ENCODE measurements at regions not wholly inside any gene's neighbourhood (a gene's known extent, or its start where the extent isn't known, plus 50 kb on each side); places are given as distances from the start of the nearest gene placed in this dataset.
A peak's percentile ranks its signal among the peaks of the same experiment; 100 is the strongest.

- ChIA-PET POLR2A (interaction anchor here (0.7 kb wide), 1 partner anchor 46 kb away, joined by 6 read pairs; no protein-coding TSS in a partner anchor), CTCF (no interaction called here)
- H3K36me3 Mint-ChIP-seq (ENCODE audit: low read depth), result no peaks in the 10 kb centered on the region
- ATAC-seq (ENCODE audit: low read depth) (no peak), DNase-seq (no peak)
- no peak for TF ChIP-seq CTCF (IDR thresholded peaks at IDR 0.05)
- no peaks in the 10 kb centered on the region for H3K4me1 Mint-ChIP-seq
- H3K27me3 Mint-ChIP-seq, result peaks cover 2% of the 10 kb centered on the region
- no peak overlapping the region for H3K27ac Mint-ChIP-seq
- H3K9me3 Mint-ChIP-seq, result no peaks in the 10 kb centered on the region
- intact Hi-C loops (cut with micrococcal nuclease), result no loop called here
- no peak overlapping the region for H3K4me3 Mint-ChIP-seq
Observed at GRCh38 chr16:48478393-48478792, 93.2 kb upstream of the SIAH1 start.

GRCh38 chr16:48471435-48471834 is 86.2 kb upstream of the SIAH1 start:
- peaks cover 3% of the 10 kb centered on the region for H3K9me3 Mint-ChIP-seq
- H3K27me3 Mint-ChIP-seq, result no peaks in the 10 kb centered on the region
- CTCF ChIA-PET, result no interaction called here
- intact Hi-C loops (cut with micrococcal nuclease), result no loop called here
- POLR2A ChIA-PET, result no interaction called here
- H3K4me3 Mint-ChIP-seq, result no peak overlapping the region
- TF ChIP-seq CTCF (IDR thresholded peaks at IDR 0.05), result no peak
- no peak overlapping the region for H3K27ac Mint-ChIP-seq
- DNase-seq (no peak), ATAC-seq (ENCODE audit: low read depth) (no peak)
- H3K4me1 Mint-ChIP-seq, result no peaks in the 10 kb centered on the region
- no peaks in the 10 kb centered on the region for H3K36me3 Mint-ChIP-seq (ENCODE audit: low read depth)

GRCh38 chr16:48462106-48462740 is 77.0 kb upstream of the SIAH1 start:
- DNase-seq, result no peak
- no peak for TF ChIP-seq CTCF (IDR thresholded peaks at IDR 0.05)
- H3K36me3 Mint-ChIP-seq (ENCODE audit: low read depth), result no peaks in the 10 kb centered on the region
- peaks cover 16% of the 10 kb centered on the region for H3K9me3 Mint-ChIP-seq
- ChIA-PET CTCF (no interaction called here), POLR2A (interaction anchor here (1.0 kb wide), 1 partner anchor 12 kb away, joined by 3 read pairs; no protein-coding TSS in a partner anchor)
- intact Hi-C loops (cut with micrococcal nuclease), result no loop called here
- no peak overlapping the region for H3K4me3 Mint-ChIP-seq
- H3K27ac Mint-ChIP-seq, result peak overlapping the region; percentile 22
- ATAC-seq (ENCODE audit: low read depth), result no peak
- peaks cover 46% of the 10 kb centered on the region for H3K4me1 Mint-ChIP-seq
- H3K27me3 Mint-ChIP-seq, result no peaks in the 10 kb centered on the region

GRCh38 chr16:48459167-48459566 is 74.0 kb upstream of the SIAH1 start:
- H3K27me3 Mint-ChIP-seq, result no peaks in the 10 kb centered on the region
- DNase-seq, result no peak
- no peak for ATAC-seq (ENCODE audit: low read depth)
- H3K36me3 Mint-ChIP-seq (ENCODE audit: low read depth), result no peaks in the 10 kb centered on the region
- peak overlapping the region; percentile 69 for H3K27ac Mint-ChIP-seq
- intact Hi-C loops (cut with micrococcal nuclease), result loop anchor here (2.0 to 5.0 kb wide), 3 partner anchors 66 to 1317 kb away; partner anchors contain the start of gene NETO2
- TF ChIP-seq CTCF (IDR thresholded peaks at IDR 0.05), result no peak
- peaks cover 13% of the 10 kb centered on the region for H3K9me3 Mint-ChIP-seq
- CTCF ChIA-PET, result interaction anchor here (0.8 to 1.2 kb wide), 2 partner anchors 105 to 171 kb away, joined by 3 read pairs; no protein-coding TSS in a partner anchor
- H3K4me3 Mint-ChIP-seq, result peak overlapping the region; percentile 1
- POLR2A ChIA-PET, result interaction anchor here (3.0 kb wide), 1 partner anchor 27 kb away, joined by 15 read pairs; no protein-coding TSS in a partner anchor
- peaks cover 64% of the 10 kb centered on the region for H3K4me1 Mint-ChIP-seq

- peaks cover 39% of the 10 kb centered on the region for H3K4me1 Mint-ChIP-seq
- CTCF ChIA-PET, result no interaction called here
- no peak for TF ChIP-seq CTCF (IDR thresholded peaks at IDR 0.05)
Observed at GRCh38 chr16:48454051-48454450, 68.8 kb upstream of the SIAH1 start.

More at GRCh38 chr16:48454051-48454450, 68.8 kb upstream of the SIAH1 start:
- no peaks in the 10 kb centered on the region for H3K27me3 Mint-ChIP-seq
- H3K9me3 Mint-ChIP-seq, result no peaks in the 10 kb centered on the region
- intact Hi-C loops (cut with micrococcal nuclease), result no loop called here
- H3K27ac Mint-ChIP-seq, result peak overlapping the region; percentile 1
- DNase-seq, result no peak
- no peak overlapping the region for H3K4me3 Mint-ChIP-seq
- POLR2A ChIA-PET, result interaction anchor here (0.7 to 1.8 kb wide), 3 partner anchors 23 to 83 kb away, joined by 4 to 5 read pairs (median 5); no protein-coding TSS in a partner anchor
- ATAC-seq (ENCODE audit: low read depth), result no peak
- no peaks in the 10 kb centered on the region for H3K36me3 Mint-ChIP-seq (ENCODE audit: low read depth)

Data from activated B cell treated with CpG ODN at 0.5 μM for 24 hours (primary cell).